SK-N-MC (cell line): ENCODE measurements at regions not wholly inside any gene's neighbourhood (a gene's known extent, or its start where the extent isn't known, plus 50 kb on each side); places are given as distances from the start of the nearest gene placed in this dataset.

Experiments used
- EZH2 ChIP-seq: fragments of 200-600 bp; sonication (generic); IDR thresholded peaks from one replicate; pipeline ENCODE4 v1.6.1; 2017; ENCODE audit warnings: antibody characterized with exemption
- POLR2AphosphoS5 ChIP-seq: IDR thresholded peaks from 2 replicates; pipeline ENCODE4 v1.6.1; 2012; ENCODE audit warnings: mild to moderate bottlenecking, low read depth, low read length, borderline replicate concordance

DNA sequence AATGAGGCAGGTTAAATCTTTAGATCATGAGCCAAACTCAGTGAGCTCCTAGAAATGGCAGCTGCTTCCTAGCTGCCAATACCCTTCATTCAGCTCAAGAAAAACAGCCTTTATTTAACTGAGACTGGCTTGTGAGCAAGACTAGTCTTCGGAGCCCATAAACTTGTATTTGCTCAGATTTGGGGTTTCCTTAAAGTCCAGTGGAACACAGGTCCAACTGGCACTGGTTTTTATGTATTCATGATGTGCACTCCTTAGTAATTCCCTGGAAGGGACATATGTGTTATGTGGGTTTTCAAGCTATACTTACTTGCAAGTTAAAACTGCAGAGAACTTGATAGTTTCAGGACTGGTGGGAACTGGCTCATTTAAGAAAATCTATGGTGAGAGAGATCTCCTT lies 380.1 kb upstream of the TMEM132C start:
- TF ChIP-seq POLR2AphosphoS5 (no peak), EZH2 (no peak)
